ENCODE measurements at regions not wholly inside any gene's neighbourhood (a gene's known extent, or its start where the extent isn't known, plus 50 kb on each side); places are given as distances from the start of the nearest gene placed in this dataset.

DNA sequence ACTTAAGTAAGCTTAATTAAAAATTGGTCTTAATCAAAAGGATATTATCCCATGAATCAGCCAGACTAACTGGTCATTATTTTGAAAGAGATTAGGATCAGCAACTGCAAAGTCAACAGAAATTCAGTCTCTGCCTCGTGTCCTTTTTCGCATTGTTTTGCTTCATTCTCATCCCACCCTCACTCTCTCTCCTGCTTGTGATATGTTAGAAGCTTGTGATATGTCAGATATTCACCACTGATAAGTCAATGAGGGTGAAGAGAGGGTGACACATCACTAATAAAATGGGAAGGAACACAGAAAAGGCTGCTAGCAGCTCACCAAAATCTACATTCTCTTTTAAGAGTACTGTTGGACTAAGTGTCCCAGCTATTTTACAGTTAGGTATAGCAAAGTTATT lies 146.1 kb downstream of the SUCNR1 start:
- ATAC-seq, result no peak

DNA sequence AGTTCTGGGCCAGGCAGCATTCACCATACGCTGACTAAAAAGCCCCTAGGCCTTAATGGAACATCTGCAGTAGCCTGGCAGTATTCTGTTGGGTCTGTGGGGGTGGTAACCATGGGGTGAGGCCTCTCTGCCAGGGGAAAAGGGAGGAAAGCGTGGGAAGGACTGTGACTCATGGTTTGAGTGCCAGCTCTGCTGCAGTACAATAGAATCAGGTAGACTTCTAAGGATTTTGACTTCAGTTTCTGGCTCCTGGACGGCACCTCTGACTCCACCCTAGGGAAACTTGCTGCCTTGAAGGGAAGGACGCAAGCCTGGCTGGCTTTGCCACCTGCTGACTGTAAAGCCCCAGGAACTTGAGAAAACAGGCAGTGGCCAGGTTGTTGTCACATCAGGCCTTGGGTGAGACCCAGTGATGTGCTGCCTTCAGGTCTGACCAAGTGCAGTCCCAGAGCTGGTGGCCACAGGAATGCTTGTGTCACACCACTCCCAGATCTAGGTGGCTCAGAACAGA lies 148.6 kb downstream of the SUCNR1 start:
- peaks cover 3% of the 10 kb centered on the region for H3K36me3 Mint-ChIP-seq (ENCODE audit: low read depth)
- H3K27ac Mint-ChIP-seq, result no peak overlapping the region
- ATAC-seq, result no peak
- H3K4me1 Mint-ChIP-seq, result no peaks in the 10 kb centered on the region
- DNase-seq, result no peak
- no peaks in the 10 kb centered on the region for H3K9me3 ChIP-seq (ENCODE audit: control insufficient read depth, low read length, poor library complexity, severe bottlenecking)
- no peak overlapping the region for H3K4me3 Mint-ChIP-seq
- H3K27me3 Mint-ChIP-seq, result peaks cover 41% of the 10 kb centered on the region

More for the DNA sequence above, 146.1 kb downstream of the SUCNR1 start:
- H3K27ac Mint-ChIP-seq, result no peak overlapping the region
- no peak overlapping the region for H3K4me3 Mint-ChIP-seq
- peaks cover 3% of the 10 kb centered on the region for H3K36me3 Mint-ChIP-seq (ENCODE audit: low read depth)
- H3K27me3 Mint-ChIP-seq, result peaks cover 35% of the 10 kb centered on the region
- no peaks in the 10 kb centered on the region for H3K4me1 Mint-ChIP-seq
- no peak for DNase-seq
- no peaks in the 10 kb centered on the region for H3K9me3 ChIP-seq (ENCODE audit: control insufficient read depth, low read length, poor library complexity, severe bottlenecking)

DNA sequence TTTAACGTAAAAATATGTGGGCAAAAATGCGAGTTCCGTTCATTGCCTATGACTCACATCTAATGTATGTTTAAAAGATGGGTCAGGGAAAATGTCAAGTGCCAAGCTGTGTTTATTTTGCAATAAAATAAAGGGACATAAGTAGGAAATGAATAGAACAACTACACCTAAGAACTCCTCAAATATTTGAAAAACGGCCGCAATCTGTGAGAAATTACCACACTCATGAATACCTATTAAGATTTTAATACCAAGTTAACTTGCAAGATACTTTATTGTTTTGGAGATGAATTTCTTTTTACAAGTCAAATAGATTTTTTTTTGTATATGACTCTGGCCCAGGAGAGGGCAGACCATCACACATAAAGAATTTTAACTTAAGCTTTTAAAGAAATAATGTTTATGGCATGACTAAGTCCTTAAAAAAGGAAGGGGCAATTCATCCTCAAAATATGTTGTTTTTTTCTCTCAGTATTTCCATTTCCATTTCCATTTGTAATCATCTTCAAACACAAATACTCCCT lies 152.7 kb downstream of the SUCNR1 start:
- peaks cover 3% of the 10 kb centered on the region for H3K36me3 Mint-ChIP-seq (ENCODE audit: low read depth)
- H3K27ac Mint-ChIP-seq, result no peak overlapping the region
- DNase-seq, result no peak
- no peak overlapping the region for H3K4me3 Mint-ChIP-seq
- no peak for ATAC-seq
- H3K9me3 ChIP-seq (ENCODE audit: control insufficient read depth, low read length, poor library complexity, severe bottlenecking), result no peaks in the 10 kb centered on the region
- H3K4me1 Mint-ChIP-seq, result no peaks in the 10 kb centered on the region
- H3K27me3 Mint-ChIP-seq, result peaks cover 13% of the 10 kb centered on the region

DNA sequence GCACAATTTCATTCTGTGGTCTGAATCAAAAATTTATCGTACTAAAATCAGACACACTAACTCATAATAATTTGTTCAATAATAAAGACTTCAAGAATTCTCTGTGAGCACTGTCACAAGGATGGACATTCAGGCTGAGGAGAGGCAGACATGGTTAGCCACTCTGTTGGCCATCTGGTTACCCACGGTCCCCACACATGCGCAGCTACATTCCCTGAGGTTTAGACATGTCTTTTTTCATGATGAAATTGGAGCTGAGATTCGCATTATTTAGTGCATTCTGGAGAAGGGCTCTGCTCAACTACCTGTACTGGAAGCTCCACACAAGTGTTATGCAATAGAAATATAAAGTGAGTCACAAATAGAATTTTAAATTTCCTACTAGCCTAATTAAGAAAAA lies 156.9 kb downstream of the SUCNR1 start:
- H3K9me3 ChIP-seq (ENCODE audit: control insufficient read depth, low read length, poor library complexity, severe bottlenecking), result no peaks in the 10 kb centered on the region
- Mint-ChIP-seq H3K27me3 (peaks cover under 1% of the 10 kb centered on the region), H3K27ac (no peak overlapping the region), H3K4me1 (no peaks in the 10 kb centered on the region), H3K36me3 (ENCODE audit: low read depth) (no peaks in the 10 kb centered on the region), H3K4me3 (no peak overlapping the region)
- ATAC-seq, result no peak
- DNase-seq, result no peak

DNA sequence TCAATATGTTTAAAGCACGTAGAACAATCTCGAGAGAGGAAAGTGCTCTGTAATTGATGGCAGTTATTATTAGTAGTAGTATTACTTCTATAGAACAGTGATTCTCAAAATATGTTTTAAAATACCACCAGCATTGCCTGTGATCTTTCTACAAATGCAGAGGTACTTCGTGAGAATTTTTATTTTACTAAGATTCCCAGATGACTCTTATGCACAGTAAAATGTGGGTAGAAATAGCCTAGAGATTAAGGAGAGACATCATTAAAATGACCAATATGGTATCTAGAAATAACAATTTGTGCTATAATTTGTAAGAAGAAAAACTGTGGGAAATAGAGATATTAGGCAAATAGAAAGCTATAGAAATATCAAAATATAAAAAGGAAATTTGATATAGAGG lies 157.9 kb downstream of the SUCNR1 start:
- DNase-seq (no peak), ATAC-seq (no peak)
- H3K4me3 Mint-ChIP-seq, result no peak overlapping the region
- no peak overlapping the region for H3K27ac Mint-ChIP-seq
- H3K9me3 ChIP-seq (ENCODE audit: control insufficient read depth, low read length, poor library complexity, severe bottlenecking), result no peaks in the 10 kb centered on the region
- H3K27me3 Mint-ChIP-seq, result no peaks in the 10 kb centered on the region
- H3K36me3 Mint-ChIP-seq (ENCODE audit: low read depth), result no peaks in the 10 kb centered on the region
- H3K4me1 Mint-ChIP-seq, result no peaks in the 10 kb centered on the region

DNA sequence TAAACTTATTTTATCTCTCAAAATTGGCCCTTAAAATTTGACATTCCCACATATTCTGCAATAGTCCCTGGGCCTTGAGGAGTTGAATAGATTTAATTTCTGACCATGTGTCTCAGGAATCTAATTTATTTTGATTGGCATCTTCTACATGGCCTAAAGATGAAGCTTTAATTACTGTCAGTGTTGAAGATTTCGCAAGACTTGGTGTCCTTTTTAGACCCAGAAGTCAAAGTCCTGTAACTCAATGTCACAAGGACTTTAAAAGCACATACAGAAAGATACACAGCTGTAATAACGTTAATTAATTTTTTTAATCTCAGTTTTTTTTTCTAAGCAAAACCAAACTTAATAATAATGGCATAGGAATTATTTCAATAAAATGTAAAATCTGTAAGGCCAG lies 163.9 kb downstream of the SUCNR1 start:
- no peak overlapping the region for H3K27ac Mint-ChIP-seq
- H3K27me3 Mint-ChIP-seq, result peaks cover 5% of the 10 kb centered on the region
- peaks cover 5% of the 10 kb centered on the region for H3K36me3 Mint-ChIP-seq (ENCODE audit: low read depth)
- H3K9me3 ChIP-seq (ENCODE audit: control insufficient read depth, low read length, poor library complexity, severe bottlenecking), result no peaks in the 10 kb centered on the region
- peaks cover 3% of the 10 kb centered on the region for H3K4me1 Mint-ChIP-seq
- no peak overlapping the region for H3K4me3 Mint-ChIP-seq
- ATAC-seq (no peak), DNase-seq (no peak)

DNA sequence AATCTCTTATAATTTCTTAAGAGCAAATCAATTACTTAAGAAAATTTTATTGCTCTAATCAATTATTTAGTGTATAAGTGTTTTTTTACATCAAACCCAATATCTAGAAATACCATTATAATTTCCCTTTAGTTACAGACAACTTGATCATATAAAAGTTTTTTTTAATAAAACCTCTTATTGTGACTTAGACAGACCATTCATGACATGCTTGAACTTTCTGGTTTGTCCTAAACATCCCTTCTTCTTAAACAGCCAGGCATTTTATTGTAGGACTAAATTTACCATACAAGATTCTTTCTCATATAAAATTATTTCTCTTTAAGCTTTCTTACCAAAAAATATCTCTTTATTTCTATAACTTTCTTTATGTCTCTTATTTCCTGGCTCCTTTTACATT lies 164.5 kb downstream of the SUCNR1 start:
- Mint-ChIP-seq H3K27ac (no peak overlapping the region), H3K4me3 (no peak overlapping the region), H3K27me3 (peaks cover 6% of the 10 kb centered on the region), H3K4me1 (peaks cover 3% of the 10 kb centered on the region), H3K36me3 (ENCODE audit: low read depth) (peaks cover 5% of the 10 kb centered on the region)
- H3K9me3 ChIP-seq (ENCODE audit: control insufficient read depth, low read length, poor library complexity, severe bottlenecking), result no peaks in the 10 kb centered on the region
- DNase-seq (no peak), ATAC-seq (no peak)

DNA sequence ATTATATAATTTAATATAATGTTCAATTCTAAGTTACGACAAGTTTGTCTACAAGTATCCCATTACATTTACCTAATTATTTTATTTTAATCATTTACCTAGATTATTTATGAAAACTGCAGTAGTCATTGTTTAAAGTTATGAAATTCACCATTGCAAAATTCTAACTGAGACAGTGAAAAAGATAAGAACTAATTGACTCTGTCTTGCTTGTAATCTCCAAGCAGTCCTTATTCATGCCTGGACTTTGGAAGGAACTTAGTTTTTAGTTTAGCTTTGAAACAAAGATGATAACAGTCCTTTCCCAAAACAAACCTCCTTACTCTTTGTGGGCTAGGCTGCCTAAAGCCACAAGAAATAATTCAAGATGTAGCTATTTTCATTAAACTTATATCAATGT lies 165.0 kb downstream of the SUCNR1 start:
- DNase-seq (no peak), ATAC-seq (no peak)
- peaks cover 6% of the 10 kb centered on the region for H3K27me3 Mint-ChIP-seq
- H3K36me3 Mint-ChIP-seq (ENCODE audit: low read depth), result peaks cover 5% of the 10 kb centered on the region
- no peak overlapping the region for H3K4me3 Mint-ChIP-seq
- H3K4me1 Mint-ChIP-seq, result peaks cover 3% of the 10 kb centered on the region
- no peak overlapping the region for H3K27ac Mint-ChIP-seq
- H3K9me3 ChIP-seq (ENCODE audit: control insufficient read depth, low read length, poor library complexity, severe bottlenecking), result no peaks in the 10 kb centered on the region

DNA sequence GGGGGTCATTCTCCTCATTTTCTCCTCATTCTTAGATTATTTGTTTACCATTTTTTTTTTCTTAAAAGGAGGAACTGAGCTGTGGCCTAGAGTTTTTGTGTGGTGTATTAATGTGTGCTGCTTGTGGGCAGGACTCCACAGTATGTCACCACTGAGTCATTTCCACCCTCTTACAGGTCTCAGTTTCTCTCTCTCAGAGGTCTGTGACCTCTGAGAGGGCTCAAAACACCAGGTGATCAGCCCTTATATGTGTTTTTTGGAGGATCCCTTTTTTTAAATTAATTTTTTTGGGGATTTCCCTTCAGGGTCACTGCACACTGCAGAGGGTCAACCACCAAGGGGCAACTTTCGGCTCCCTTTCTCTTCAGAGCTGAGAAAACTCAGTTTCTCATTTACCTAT lies 166.4 kb downstream of the SUCNR1 start:
- Mint-ChIP-seq H3K4me3 (no peak overlapping the region), H3K36me3 (ENCODE audit: low read depth) (peaks cover 5% of the 10 kb centered on the region), H3K27ac (no peak overlapping the region), H3K4me1 (peaks cover 3% of the 10 kb centered on the region), H3K27me3 (peaks cover 6% of the 10 kb centered on the region)
- DNase-seq (no peak), ATAC-seq (no peak)
- no peaks in the 10 kb centered on the region for H3K9me3 ChIP-seq (ENCODE audit: control insufficient read depth, low read length, poor library complexity, severe bottlenecking)

DNA sequence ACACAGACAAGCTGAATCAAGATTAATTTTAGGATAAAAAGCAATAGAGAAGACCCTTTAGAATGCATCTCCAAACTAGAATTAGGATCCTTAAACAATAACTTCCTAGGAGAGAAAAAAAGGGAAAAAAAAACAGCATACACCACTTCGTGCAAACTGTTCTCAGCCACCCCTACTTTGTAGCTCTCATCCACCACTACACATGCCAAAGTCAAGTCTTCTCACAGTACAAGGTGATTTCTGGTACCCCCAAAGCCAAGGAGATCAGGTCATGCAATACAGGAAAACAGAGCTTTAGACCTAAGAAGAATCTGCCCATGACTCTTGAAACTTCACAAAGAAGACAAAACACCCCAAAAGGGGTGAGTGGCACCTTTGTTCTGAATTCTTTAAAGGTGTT lies 166.9 kb downstream of the SUCNR1 start:
- no peak overlapping the region for H3K27ac Mint-ChIP-seq
- DNase-seq (no peak), ATAC-seq (no peak)
- H3K27me3 Mint-ChIP-seq, result peaks cover 6% of the 10 kb centered on the region
- no peak overlapping the region for H3K4me3 Mint-ChIP-seq
- H3K9me3 ChIP-seq (ENCODE audit: control insufficient read depth, low read length, poor library complexity, severe bottlenecking), result no peaks in the 10 kb centered on the region
- peaks cover 3% of the 10 kb centered on the region for H3K4me1 Mint-ChIP-seq
- peaks cover 5% of the 10 kb centered on the region for H3K36me3 Mint-ChIP-seq (ENCODE audit: low read depth)

DNA sequence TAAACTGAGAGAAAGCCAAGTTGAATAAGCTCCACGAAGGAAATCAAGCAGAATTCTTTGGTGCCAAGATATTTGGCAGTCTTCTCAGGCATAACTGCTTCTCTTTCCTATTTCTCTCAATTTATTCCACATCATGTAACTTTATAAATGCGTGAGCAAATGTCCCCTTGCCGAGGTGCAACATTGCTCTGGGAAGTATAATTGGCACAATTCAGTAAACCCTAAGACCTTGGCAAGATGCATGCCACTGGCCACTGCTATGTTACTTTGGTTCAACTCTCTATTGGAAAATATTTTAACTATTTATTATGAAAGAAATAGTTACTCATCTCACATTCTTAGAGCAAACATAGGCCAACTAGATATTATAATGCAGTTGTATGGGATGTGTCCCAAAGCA lies 170.2 kb downstream of the SUCNR1 start:
- no peak for ATAC-seq
- H3K27ac Mint-ChIP-seq, result no peak overlapping the region

DNA sequence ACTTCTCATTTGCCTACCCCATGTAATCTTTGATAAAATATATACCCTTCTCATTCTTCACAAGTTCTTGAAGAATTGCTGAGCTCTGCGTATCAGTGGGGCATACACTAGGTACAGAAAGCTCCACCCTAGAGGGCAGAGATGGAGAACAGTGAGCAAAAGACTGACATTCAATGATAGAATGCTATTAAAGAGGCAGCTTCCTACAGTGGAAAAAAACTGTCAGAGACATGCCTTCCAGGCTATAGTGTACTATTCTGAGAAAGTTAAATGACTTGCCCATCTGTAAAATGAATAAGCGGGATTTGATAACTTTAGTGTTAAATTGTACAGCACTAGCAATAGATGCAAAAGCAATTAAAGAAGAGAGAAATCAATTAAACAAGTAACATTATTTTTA lies 172.8 kb downstream of the SUCNR1 start:
- peaks cover 9% of the 10 kb centered on the region for H3K27me3 Mint-ChIP-seq
- peaks cover 4% of the 10 kb centered on the region for H3K36me3 Mint-ChIP-seq (ENCODE audit: low read depth)
- DNase-seq (no peak), ATAC-seq (no peak)
- H3K9me3 ChIP-seq (ENCODE audit: control insufficient read depth, low read length, poor library complexity, severe bottlenecking), result no peaks in the 10 kb centered on the region
- H3K4me3 Mint-ChIP-seq, result no peak overlapping the region
- no peak overlapping the region for H3K27ac Mint-ChIP-seq
- no peaks in the 10 kb centered on the region for H3K4me1 Mint-ChIP-seq

More for the DNA sequence above, 170.2 kb downstream of the SUCNR1 start:
- no peak for DNase-seq
- peaks cover 5% of the 10 kb centered on the region for H3K36me3 Mint-ChIP-seq (ENCODE audit: low read depth)
- peaks cover 3% of the 10 kb centered on the region for H3K4me1 Mint-ChIP-seq
- H3K4me3 Mint-ChIP-seq, result no peak overlapping the region
- H3K27me3 Mint-ChIP-seq, result peaks cover 6% of the 10 kb centered on the region
- H3K9me3 ChIP-seq (ENCODE audit: control insufficient read depth, low read length, poor library complexity, severe bottlenecking), result no peaks in the 10 kb centered on the region

DNA sequence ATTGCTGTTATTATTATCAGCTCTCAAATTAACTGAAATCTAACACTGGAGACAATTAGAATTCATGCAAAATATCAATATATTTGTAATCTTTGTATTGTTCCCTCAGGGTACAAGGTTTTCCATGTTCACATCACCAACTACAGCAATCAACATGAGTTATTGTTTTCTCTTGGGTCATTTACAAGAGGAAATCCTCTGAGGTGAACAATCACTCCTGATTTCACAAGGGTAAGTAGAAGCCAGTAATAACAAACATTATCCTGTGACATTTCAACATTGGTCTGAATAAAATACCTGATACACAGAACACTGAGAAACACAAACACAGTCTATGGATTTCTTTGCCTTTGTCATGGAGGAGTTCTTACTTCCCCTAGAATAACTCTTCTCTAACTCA lies 174.0 kb downstream of the SUCNR1 start:
- no peak overlapping the region for H3K4me3 Mint-ChIP-seq
- no peaks in the 10 kb centered on the region for H3K4me1 Mint-ChIP-seq
- H3K9me3 ChIP-seq (ENCODE audit: control insufficient read depth, low read length, poor library complexity, severe bottlenecking), result no peaks in the 10 kb centered on the region
- peaks cover 2% of the 10 kb centered on the region for H3K36me3 Mint-ChIP-seq (ENCODE audit: low read depth)
- ATAC-seq, result no peak
- H3K27me3 Mint-ChIP-seq, result peaks cover 4% of the 10 kb centered on the region
- DNase-seq, result no peak
- H3K27ac Mint-ChIP-seq, result no peak overlapping the region

DNA sequence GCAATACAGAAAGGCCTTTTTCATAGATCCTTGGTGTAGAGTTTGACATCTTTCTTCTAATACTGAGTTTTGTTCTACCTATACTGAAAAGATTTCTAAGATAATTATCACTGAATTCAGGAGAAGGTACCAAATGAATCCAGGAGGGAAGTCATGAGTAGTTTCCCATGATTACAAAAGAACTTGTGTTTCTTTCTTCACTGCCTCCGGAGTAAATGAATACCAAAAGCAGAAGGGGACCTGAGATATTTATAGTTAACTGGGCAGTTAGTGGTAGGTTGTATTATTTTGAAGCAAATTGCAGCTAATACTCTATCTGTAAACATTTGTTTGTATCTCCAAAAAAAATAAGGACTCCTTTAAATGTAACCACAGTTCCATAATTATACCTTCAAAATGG lies 175.4 kb downstream of the SUCNR1 start:
- ATAC-seq (no peak), DNase-seq (no peak)
- Mint-ChIP-seq H3K4me1 (no peaks in the 10 kb centered on the region), H3K27ac (no peak overlapping the region), H3K27me3 (peaks cover 4% of the 10 kb centered on the region), H3K4me3 (no peak overlapping the region), H3K36me3 (ENCODE audit: low read depth) (peaks cover 2% of the 10 kb centered on the region)
- H3K9me3 ChIP-seq (ENCODE audit: control insufficient read depth, low read length, poor library complexity, severe bottlenecking), result no peaks in the 10 kb centered on the region
